Hepatocyte (in vitro differentiated cells): ENCODE measurements at regions not wholly inside any gene's neighbourhood (a gene's known extent, or its start where the extent isn't known, plus 50 kb on each side); places are given as distances from the start of the nearest gene placed in this dataset.

Experiments used
- EZH2 ChIP-seq: fragments of 200-600 bp; sonication (generic); IDR thresholded peaks from 2 replicates; pipeline ENCODE4 v1.6.1; 2016; ENCODE audit warnings: antibody characterized with exemption, mild to moderate bottlenecking, borderline replicate concordance
- EZH2phosphoT487 ChIP-seq: fragments of 200-600 bp; sonication (generic); IDR thresholded peaks from one replicate; pipeline ENCODE4 v1.6.1; 2018; ENCODE audit warnings: antibody characterized with exemption, mild to moderate bottlenecking, low read depth, moderate library complexity; ENCODE audit not compliant: unreplicated experiment, severe bottlenecking
- TF ChIP-seq, protein P1 (sequence below): fragments of 200-600 bp; sonication (generic); IDR thresholded peaks from 2 replicates; pipeline ENCODE4 v1.5.1; 2016; ENCODE audit warnings: antibody characterized with exemption, mild to moderate bottlenecking; ENCODE audit not compliant: poor library complexity

- TF ChIP-seq, protein P1, sequence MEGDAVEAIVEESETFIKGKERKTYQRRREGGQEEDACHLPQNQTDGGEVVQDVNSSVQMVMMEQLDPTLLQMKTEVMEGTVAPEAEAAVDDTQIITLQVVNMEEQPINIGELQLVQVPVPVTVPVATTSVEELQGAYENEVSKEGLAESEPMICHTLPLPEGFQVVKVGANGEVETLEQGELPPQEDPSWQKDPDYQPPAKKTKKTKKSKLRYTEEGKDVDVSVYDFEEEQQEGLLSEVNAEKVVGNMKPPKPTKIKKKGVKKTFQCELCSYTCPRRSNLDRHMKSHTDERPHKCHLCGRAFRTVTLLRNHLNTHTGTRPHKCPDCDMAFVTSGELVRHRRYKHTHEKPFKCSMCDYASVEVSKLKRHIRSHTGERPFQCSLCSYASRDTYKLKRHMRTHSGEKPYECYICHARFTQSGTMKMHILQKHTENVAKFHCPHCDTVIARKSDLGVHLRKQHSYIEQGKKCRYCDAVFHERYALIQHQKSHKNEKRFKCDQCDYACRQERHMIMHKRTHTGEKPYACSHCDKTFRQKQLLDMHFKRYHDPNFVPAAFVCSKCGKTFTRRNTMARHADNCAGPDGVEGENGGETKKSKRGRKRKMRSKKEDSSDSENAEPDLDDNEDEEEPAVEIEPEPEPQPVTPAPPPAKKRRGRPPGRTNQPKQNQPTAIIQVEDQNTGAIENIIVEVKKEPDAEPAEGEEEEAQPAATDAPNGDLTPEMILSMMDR: no peak
- TF ChIP-seq EZH2: no peak
- TF ChIP-seq EZH2phosphoT487: no peak
Observed at GRCh38 chr4:81621490-81621889, 149.8 kb upstream of the RASGEF1B start.
